Spleen (tissue), 11 donors: ENCODE measurements at regions not wholly inside any gene's neighbourhood (a gene's known extent, or its start where the extent isn't known, plus 50 kb on each side); places are given as distances from the start of the nearest gene placed in this dataset.

Source experiments
- DNase-seq: peaks from one replicate; pipeline ENCODE4 v3.0.0-alpha.2; 2020
- H3K27ac ChIP-seq, 8 donors: fragments of 200-600 bp; sonication (generic) in 7 of 8; 1 replicate in 4 of 8; 2 replicates in 4 of 8; pipeline versions ENCODE4 v1.5.0 to v1.8.0; 2016 to 2021; ENCODE audit warnings: inconsistent platforms in 4 of 8, mild to moderate bottlenecking in 4 of 8, moderate library complexity in 1 of 8
- H3K27me3 ChIP-seq, 7 donors: fragments of 200-600 bp; sonication (generic) in 6 of 7; replicated peaks in 1 of 7; 1 replicate in 4 of 7; 2 replicates in 3 of 7; pipeline versions ENCODE4 v1.5.0 to v1.8.0; 2016 to 2021; ENCODE audit warnings: inconsistent platforms in 3 of 7, mild to moderate bottlenecking in 1 of 7
- H3K36me3 ChIP-seq, 6 donors: fragments of 200-600 bp; sonication (generic) in 5 of 6; 1 replicate in 4 of 6; 2 replicates in 2 of 6; pipeline versions ENCODE4 v1.5.0 to v1.8.0; 2016 to 2021; ENCODE audit warnings: inconsistent platforms in 2 of 6
- H3K4me1 ChIP-seq, 6 donors: fragments of 200-600 bp; sonication (generic) in 5 of 6; 1 replicate in 3 of 6; 2 replicates in 3 of 6; pipeline versions ENCODE4 v1.5.0 to v1.8.0; 2016 to 2021; ENCODE audit warnings: inconsistent platforms in 3 of 6
- H3K4me3 ChIP-seq, 8 donors: fragments of 200-600 bp; sonication (generic) in 7 of 8; 1 replicate in 4 of 8; 2 replicates in 4 of 8; pipeline versions ENCODE4 v1.5.0 to v1.8.0; 2016 to 2021; ENCODE audit warnings: inconsistent platforms in 4 of 8, mild to moderate bottlenecking in 4 of 8, moderate library complexity in 2 of 8
- H3K9me3 ChIP-seq, 8 donors: fragments of 200-600 bp; sonication (generic) in 7 of 8; 1 replicate in 4 of 8; 2 replicates in 4 of 8; pipeline versions ENCODE4 v1.5.0 to v1.8.0; 2016 to 2021; ENCODE audit warnings: inconsistent platforms in 4 of 8
- CTCF ChIP-seq, 11 experiments: fragments of 200-600 bp in 7 of 11; fragments of 450-650 bp in 4 of 11; sonication (generic) in 4 of 11; IDR thresholded peaks in 8 of 11; conservative IDR thresholded peaks in 3 of 11; 1 replicate in 7 of 11; 2 replicates in 4 of 11; pipeline versions ENCODE4 v1.4.0 to v1.8.0; 2016 to 2021; ENCODE audit warnings: antibody characterized with exemption in 11 of 11, inconsistent platforms in 4 of 11, mild to moderate bottlenecking in 1 of 11
- POLR2A ChIP-seq, 3 donors: fragments of 450-650 bp; IDR thresholded peaks; one replicate each; pipeline ENCODE4 v1.5.1; 2017; ENCODE audit warnings: antibody characterized with exemption in 3 of 3, mild to moderate bottlenecking in 1 of 3
- POLR2AphosphoS5 ChIP-seq, 3 donors: sonication (generic); formaldehyde crosslinking; IDR thresholded peaks; one replicate each; pipeline ENCODE4 v1.5.1; 2017; ENCODE audit warnings: antibody characterized with exemption in 3 of 3
- WGBS, 5 donors: extraction: QIAGEN DNeasy Blood & Tissue Kit in 3 of 5; methylation state at CpG; one replicate each; pipeline versions ENCODE4 v1.1.5 to v1.1.7; 2013 to 2018; 5-methylcytosine and 5-hydroxymethylcytosine counted together
- intact Hi-C: fragments of 100-400 bp; cut with DNase I; formaldehyde crosslinking; loops from one replicate; pipeline ENCODE4 v1.15.0; 2023; ENCODE audit warnings: low total_unique reads
- donor health status: healthy with polysubstance abuse.
- donor health status: DM: no; HTN: no; CAD: no; lungs with moderate emphysema.
- donor health status: DM: no; HTN: no; CAD: no.
- donor health status: Bipolar disorder and iron deficiency.
- donor health status: healthy.
- donor health status: DM: no; HTN: no; CAD: no.
- donor health status: DM: yes; HTN: yes; CAD: no.

- TF ChIP-seq CTCF (IDR thresholded peaks at IDR 0.05 in 8 of 11, conservative IDR thresholded peaks at IDR 0.05 in 3 of 11) (no peak), POLR2AphosphoS5 (IDR thresholded peaks at IDR 0.05) (no peak), POLR2A (IDR thresholded peaks at IDR 0.05) (no peak)
- 52 to 77% (median 71%) methylated on average over 3 of the region's 3 CpGs for WGBS, 5 donors
- no peak for DNase-seq
- H3K9me3 ChIP-seq = peaks cover 0 to 25% (median 16%) of the 10 kb centered on the region in 8 donors
- H3K4me1 ChIP-seq = no peaks in the 10 kb centered on the region
- intact Hi-C loops = loop anchor here (10.0 kb wide), 1 partner anchor 64 kb away; no protein-coding TSS in a partner anchor
- H3K4me3 ChIP-seq = no peak overlapping the region
- no peaks in the 10 kb centered on the region for H3K36me3 ChIP-seq
- no peaks in the 10 kb centered on the region for H3K27me3 ChIP-seq
- no peak overlapping the region for H3K27ac ChIP-seq
Observed at GRCh38 chr16:64380751-64381150, 741.1 kb downstream of the CDH11 start.

- Histone ChIP-seq H3K4me3 (no peak overlapping the region), H3K4me1 (no peaks in the 10 kb centered on the region), H3K27ac (no peak overlapping the region), H3K9me3 (peaks cover 0 to 8% (median 4%) of the 10 kb centered on the region in 8 donors), H3K36me3 (no peaks in the 10 kb centered on the region), H3K27me3 (no peaks in the 10 kb centered on the region)
- intact Hi-C loops = no loop called here
- no peak for DNase-seq
- TF ChIP-seq POLR2AphosphoS5 (IDR thresholded peaks at IDR 0.05) = no peak
- TF ChIP-seq POLR2A (IDR thresholded peaks at IDR 0.05) = no peak
- no peak for TF ChIP-seq CTCF (IDR thresholded peaks at IDR 0.05 in 8 of 11, conservative IDR thresholded peaks at IDR 0.05 in 3 of 11)
- 72 to 84% (median 76%) methylated on average over 3 of the region's 3 CpGs for WGBS, 5 donors
Observed at GRCh38 chr16:64375391-64375980, 746.4 kb downstream of the CDH11 start.

- 53 to 89% (median 71%) methylated on average over 1 of the region's 1 CpG for WGBS, 5 donors
- H3K36me3 ChIP-seq = no peaks in the 10 kb centered on the region
- H3K4me1 ChIP-seq = no peaks in the 10 kb centered on the region
- H3K27me3 ChIP-seq = no peaks in the 10 kb centered on the region
- H3K27ac ChIP-seq = no peak overlapping the region
- intact Hi-C loops = no loop called here
- no peak overlapping the region for H3K4me3 ChIP-seq
- TF ChIP-seq CTCF (IDR thresholded peaks at IDR 0.05 in 8 of 11, conservative IDR thresholded peaks at IDR 0.05 in 3 of 11) (no peak), POLR2A (IDR thresholded peaks at IDR 0.05) (no peak), POLR2AphosphoS5 (IDR thresholded peaks at IDR 0.05) (no peak)
- DNase-seq = no peak
- peaks cover 0 to 7% (median 0%) of the 10 kb centered on the region in 8 donors for H3K9me3 ChIP-seq
Observed at GRCh38 chr16:64370112-64370511, 751.8 kb downstream of the CDH11 start.

GRCh38 chr16:64365448-64365931, 756.4 kb downstream of the CDH11 start:
- Histone ChIP-seq H3K27me3 (no peaks in the 10 kb centered on the region), H3K36me3 (no peaks in the 10 kb centered on the region), H3K4me3 (no peak overlapping the region), H3K9me3 (no peaks in the 10 kb centered on the region), H3K4me1 (no peaks in the 10 kb centered on the region), H3K27ac (no peak overlapping the region)
- intact Hi-C loops = no loop called here
- no peak for TF ChIP-seq POLR2AphosphoS5 (IDR thresholded peaks at IDR 0.05)
- TF ChIP-seq POLR2A (IDR thresholded peaks at IDR 0.05) = no peak
- no peak for TF ChIP-seq CTCF (IDR thresholded peaks at IDR 0.05 in 8 of 11, conservative IDR thresholded peaks at IDR 0.05 in 3 of 11)
- WGBS, 5 donors = 59 to 86% (median 75%) methylated on average over 2 of the region's 2 CpGs
- no peak for DNase-seq
